SU-DHL-6 (cell line): ENCODE measurements at regions not wholly inside any gene's neighbourhood (a gene's known extent, or its start where the extent isn't known, plus 50 kb on each side); places are given as distances from the start of the nearest gene placed in this dataset.

Source experiments
- H2AFZ ChIP-seq: fragments of 200-600 bp; sonication (generic); 2 replicates; pipeline ENCODE4 v1.6.1; 2014; ENCODE audit warnings: low read depth, mild to moderate bottlenecking, moderate library complexity, mixed read lengths, antibody characterized with exemption, low read length; ENCODE audit not compliant: severe bottlenecking
- H3F3A ChIP-seq: fragments of 200-600 bp; shearing (Covaris generic); 2 replicates; pipeline ENCODE4 v1.6.0; 2016; ENCODE audit warnings: antibody characterized with exemption, mild to moderate bottlenecking; ENCODE audit not compliant: insufficient read depth
- H3K27ac ChIP-seq: fragments of 200-600 bp; sonication (generic); 2 replicates; pipeline ENCODE4 v1.5.1; 2016; ENCODE audit warnings: low read depth, mild to moderate bottlenecking, low read length, moderate library complexity, mixed read lengths
- H3K27me3 ChIP-seq: fragments of 200-600 bp; sonication (generic), shearing (Covaris generic); 2 replicates; pipeline ENCODE4 v1.6.0; 2014; ENCODE audit warnings: mild to moderate bottlenecking, low read length
- H3K36me3 ChIP-seq: fragments of 200-600 bp; sonication (generic); 2 replicates; pipeline ENCODE4 v1.6.1; 2014; ENCODE audit warnings: mild to moderate bottlenecking, low read length, mixed read lengths
- H3K4me2 ChIP-seq: fragments of 300-600, 200-600 bp; shearing (Covaris generic), sonication (generic); 2 replicates; pipeline ENCODE4 v1.6.0; 2014; ENCODE audit warnings: low read length, low read depth, mild to moderate bottlenecking; ENCODE audit not compliant: poor library complexity, severe bottlenecking
- H3K4me3 ChIP-seq: fragments of 200-600 bp; sonication (generic); 2 replicates; pipeline ENCODE4 v1.5.1; 2014; ENCODE audit warnings: antibody characterized with exemption, low read length, mild to moderate bottlenecking, mixed read lengths; ENCODE audit not compliant: insufficient read depth, poor library complexity, severe bottlenecking
- H3K79me2 ChIP-seq: fragments of 200-600 bp; sonication (generic); 2 replicates; pipeline ENCODE4 v1.6.1; 2014; ENCODE audit warnings: mild to moderate bottlenecking, low read length, moderate library complexity; ENCODE audit not compliant: insufficient read depth
- H3K9ac ChIP-seq: fragments of 200-600 bp; sonication (generic); 2 replicates; pipeline ENCODE4 v1.7.0; 2014; ENCODE audit warnings: mild to moderate bottlenecking, low read length
- H3K9me2 ChIP-seq: fragments of 200-600 bp; sonication (generic); replicated peaks from 2 replicates; pipeline ENCODE4 v1.6.1; 2014; ENCODE audit warnings: low read length; ENCODE audit not compliant: insufficient read depth
- H3K9me3 ChIP-seq: fragments of 200-600 bp; sonication (generic); 2 replicates; pipeline ENCODE4 v1.6.1; 2014; ENCODE audit warnings: low read length, mixed read lengths; ENCODE audit not compliant: insufficient read depth
- H4K20me1 ChIP-seq: fragments of 200-600 bp; sonication (generic); 2 replicates; pipeline ENCODE4 v1.6.1; 2014; ENCODE audit warnings: low read depth, mild to moderate bottlenecking, antibody characterized with exemption, low read length, moderate library complexity, mixed read lengths
- EZH2phosphoT487 ChIP-seq: fragments of 200-600 bp; sonication (generic), shearing (Covaris generic); conservative IDR thresholded peaks from 2 replicates; pipeline ENCODE4 v1.6.1; 2018; ENCODE audit warnings: mild to moderate bottlenecking, antibody characterized with exemption, low read length, moderate library complexity, mixed read lengths
- TF ChIP-seq, protein P1 (sequence below): fragments of 200-600 bp; sonication (generic); IDR thresholded peaks from one replicate; pipeline ENCODE4 v1.5.1; 2017; ENCODE audit warnings: antibody characterized with exemption, mild to moderate bottlenecking, low read length, moderate library complexity; ENCODE audit not compliant: insufficient read depth, poor library complexity, severe bottlenecking

GRCh38 chr20:43821795-43822194 lies 92.9 kb upstream of the TOX2 start:
- Histone ChIP-seq H3F3A (no peaks in the 10 kb centered on the region), H3K79me2 (no peaks in the 10 kb centered on the region), H3K36me3 (no peaks in the 10 kb centered on the region), H3K4me2 (no peak overlapping the region), H2AFZ (no peak overlapping the region), H3K9ac (no peak overlapping the region), H3K9me2 (no peaks in the 10 kb centered on the region), H3K9me3 (no peaks in the 10 kb centered on the region), H3K27ac (no peak overlapping the region), H3K4me3 (no peak overlapping the region), H3K27me3 (no peaks in the 10 kb centered on the region), H4K20me1 (no peaks in the 10 kb centered on the region)
- TF ChIP-seq EZH2phosphoT487: no peak
- TF ChIP-seq, protein P1, sequence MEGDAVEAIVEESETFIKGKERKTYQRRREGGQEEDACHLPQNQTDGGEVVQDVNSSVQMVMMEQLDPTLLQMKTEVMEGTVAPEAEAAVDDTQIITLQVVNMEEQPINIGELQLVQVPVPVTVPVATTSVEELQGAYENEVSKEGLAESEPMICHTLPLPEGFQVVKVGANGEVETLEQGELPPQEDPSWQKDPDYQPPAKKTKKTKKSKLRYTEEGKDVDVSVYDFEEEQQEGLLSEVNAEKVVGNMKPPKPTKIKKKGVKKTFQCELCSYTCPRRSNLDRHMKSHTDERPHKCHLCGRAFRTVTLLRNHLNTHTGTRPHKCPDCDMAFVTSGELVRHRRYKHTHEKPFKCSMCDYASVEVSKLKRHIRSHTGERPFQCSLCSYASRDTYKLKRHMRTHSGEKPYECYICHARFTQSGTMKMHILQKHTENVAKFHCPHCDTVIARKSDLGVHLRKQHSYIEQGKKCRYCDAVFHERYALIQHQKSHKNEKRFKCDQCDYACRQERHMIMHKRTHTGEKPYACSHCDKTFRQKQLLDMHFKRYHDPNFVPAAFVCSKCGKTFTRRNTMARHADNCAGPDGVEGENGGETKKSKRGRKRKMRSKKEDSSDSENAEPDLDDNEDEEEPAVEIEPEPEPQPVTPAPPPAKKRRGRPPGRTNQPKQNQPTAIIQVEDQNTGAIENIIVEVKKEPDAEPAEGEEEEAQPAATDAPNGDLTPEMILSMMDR: no peak

DNA sequence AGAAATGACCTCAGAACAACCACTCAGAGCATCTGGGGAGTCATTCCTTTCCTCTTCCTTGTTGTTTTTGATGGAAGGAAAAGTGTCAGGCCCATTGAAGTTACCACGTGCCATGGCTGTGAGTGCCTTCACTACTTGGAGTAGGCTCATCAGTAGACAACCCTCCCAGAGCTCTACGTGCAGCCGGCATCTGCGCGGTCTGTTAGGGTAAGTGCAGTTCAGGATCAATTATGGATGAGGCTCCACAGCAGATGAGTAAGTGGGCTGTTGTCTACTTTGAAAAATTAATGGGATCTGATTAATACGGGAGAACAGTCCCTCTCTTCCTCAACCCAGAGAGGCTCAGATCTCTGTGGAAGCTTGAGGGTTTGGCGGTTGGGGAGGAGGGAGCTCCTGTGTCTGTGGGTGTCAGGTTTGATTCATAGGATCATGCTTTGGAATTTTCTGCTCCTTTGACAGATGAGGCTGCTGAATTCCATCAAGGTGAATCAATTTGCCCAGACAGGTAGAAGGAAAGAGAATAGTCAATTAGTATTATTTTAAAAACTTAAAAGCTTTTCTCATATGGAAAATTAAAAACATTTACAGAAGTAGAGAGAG lies 93.8 kb upstream of the TOX2 start:
- no peaks in the 10 kb centered on the region for H3K79me2 ChIP-seq
- no peaks in the 10 kb centered on the region for H3K9me3 ChIP-seq
- H3K4me2 ChIP-seq: no peak overlapping the region
- H3K27me3 ChIP-seq: no peaks in the 10 kb centered on the region
- H3K9me2 ChIP-seq: no peaks in the 10 kb centered on the region
- H3K4me3 ChIP-seq: no peak overlapping the region
- H4K20me1 ChIP-seq: no peaks in the 10 kb centered on the region
- H3F3A ChIP-seq: no peaks in the 10 kb centered on the region
- TF ChIP-seq, protein P1: no peak
- no peak for TF ChIP-seq EZH2phosphoT487
- no peak overlapping the region for H2AFZ ChIP-seq
- no peaks in the 10 kb centered on the region for H3K36me3 ChIP-seq
- no peak overlapping the region for H3K27ac ChIP-seq
- H3K9ac ChIP-seq: no peak overlapping the region

- no peaks in the 10 kb centered on the region for H3F3A ChIP-seq
- H3K36me3 ChIP-seq: no peaks in the 10 kb centered on the region
- H3K9me2 ChIP-seq: no peaks in the 10 kb centered on the region
- H3K4me2 ChIP-seq: no peak overlapping the region
- H3K79me2 ChIP-seq: no peaks in the 10 kb centered on the region
- no peaks in the 10 kb centered on the region for H4K20me1 ChIP-seq
- no peak overlapping the region for H2AFZ ChIP-seq
- no peaks in the 10 kb centered on the region for H3K27me3 ChIP-seq
- no peak overlapping the region for H3K9ac ChIP-seq
- peaks cover 10% of the 10 kb centered on the region for H3K9me3 ChIP-seq
- TF ChIP-seq EZH2phosphoT487: no peak
- TF ChIP-seq, protein P1: no peak
- no peak overlapping the region for H3K4me3 ChIP-seq
- no peak overlapping the region for H3K27ac ChIP-seq
Measured at GRCh38 chr20:43812216-43812615, 85.4 kb upstream of the GTSF1L start.
